Cardiac muscle cell (in vitro differentiated cells and primary cell): ENCODE measurements at regions not wholly inside any gene's neighbourhood (a gene's known extent, or its start where the extent isn't known, plus 50 kb on each side); places are given as distances from the start of the nearest gene placed in this dataset.

Experiments
- DNase-seq, 2 donors: peaks; one replicate each; pipeline versions ENCODE4 v3.0.0 to v3.0.0-alpha.2; 2010 to 2017; ENCODE audit warnings: low read depth in 1 of 2, low spot score in 1 of 2
- H3K27ac ChIP-seq: fragments of 200-600 bp; sonication (generic); 2 replicates; pipeline ENCODE4 v1.5.1; 2016
- H3K27me3 ChIP-seq: fragments of 200-600 bp; sonication (generic); 2 replicates; pipeline ENCODE4 v1.6.0; 2016; ENCODE audit warnings: control low read depth
- H3K36me3 ChIP-seq: fragments of 200-600 bp; sonication (generic); 2 replicates; pipeline ENCODE4 v1.5.1; 2016; ENCODE audit warnings: control low read depth
- H3K4me1 ChIP-seq: fragments of 200-600 bp; sonication (generic); 2 replicates; pipeline ENCODE4 v1.8.1; 2017; ENCODE audit warnings: low read depth, mild to moderate bottlenecking, mixed run types
- H3K4me3 ChIP-seq: fragments of 200-600 bp; sonication (generic); 2 replicates; pipeline ENCODE4 v1.5.1; 2016; ENCODE audit warnings: mild to moderate bottlenecking
- H3K9me3 ChIP-seq: fragments of 200-600 bp; sonication (generic); 2 replicates; pipeline ENCODE4 v1.5.1; 2017; ENCODE audit warnings: low read depth, mild to moderate bottlenecking, control low read depth
- CTCF ChIP-seq: IDR thresholded peaks from 2 replicates; pipeline ENCODE4 v1.5.1; 2012; ENCODE audit warnings: low read depth, mild to moderate bottlenecking, low read length

DNA sequence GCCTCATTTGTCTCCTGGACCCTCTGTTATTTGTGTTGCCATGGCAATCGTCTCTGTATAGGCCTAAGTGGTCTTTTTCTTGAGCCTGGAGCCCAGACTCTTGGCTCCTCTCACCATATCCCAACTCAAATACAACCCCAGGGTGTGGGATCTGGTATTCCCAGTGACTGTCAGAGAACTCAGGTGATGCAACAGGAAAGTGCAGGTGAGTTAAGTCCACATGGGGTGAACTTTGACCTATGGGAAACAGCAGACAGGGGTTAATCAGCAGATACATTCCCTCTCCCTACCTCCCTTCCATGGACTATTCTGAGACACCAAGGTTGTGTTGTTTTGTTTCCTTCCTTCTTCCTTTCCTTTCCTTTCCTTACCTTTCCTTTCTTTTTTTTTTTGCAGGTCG lies 130.9 kb upstream of the RPS6KA3 start:
- H3K9me3 ChIP-seq: no peaks in the 10 kb centered on the region

GRCh38 chrX:20394451-20394850 lies 127.7 kb upstream of the RPS6KA3 start:
- no peak for TF ChIP-seq CTCF
- Histone ChIP-seq H3K4me3 (no peak overlapping the region), H3K9me3 (no peaks in the 10 kb centered on the region), H3K27me3 (no peaks in the 10 kb centered on the region), H3K36me3 (no peaks in the 10 kb centered on the region), H3K27ac (no peak overlapping the region), H3K4me1 (no peaks in the 10 kb centered on the region)
- peak in 1 of 2 donors; percentile 10 for DNase-seq

More for the DNA sequence above, 130.9 kb upstream of the RPS6KA3 start:
- H3K27me3 ChIP-seq: no peaks in the 10 kb centered on the region
- no peak overlapping the region for H3K4me3 ChIP-seq
- H3K27ac ChIP-seq: no peak overlapping the region
- no peaks in the 10 kb centered on the region for H3K4me1 ChIP-seq
- no peaks in the 10 kb centered on the region for H3K36me3 ChIP-seq
- no peak for DNase-seq
- TF ChIP-seq CTCF: no peak

- no peaks in the 10 kb centered on the region for H3K9me3 ChIP-seq
- no peak for TF ChIP-seq CTCF
- no peaks in the 10 kb centered on the region for H3K36me3 ChIP-seq
- H3K4me1 ChIP-seq: no peaks in the 10 kb centered on the region
- no peak overlapping the region for H3K27ac ChIP-seq
- no peaks in the 10 kb centered on the region for H3K27me3 ChIP-seq
- DNase-seq: peak in 1 of 2 donors; percentile 38
- H3K4me3 ChIP-seq: no peak overlapping the region
Observed at GRCh38 chrX:20393944-20394343, 127.2 kb upstream of the RPS6KA3 start.

DNA sequence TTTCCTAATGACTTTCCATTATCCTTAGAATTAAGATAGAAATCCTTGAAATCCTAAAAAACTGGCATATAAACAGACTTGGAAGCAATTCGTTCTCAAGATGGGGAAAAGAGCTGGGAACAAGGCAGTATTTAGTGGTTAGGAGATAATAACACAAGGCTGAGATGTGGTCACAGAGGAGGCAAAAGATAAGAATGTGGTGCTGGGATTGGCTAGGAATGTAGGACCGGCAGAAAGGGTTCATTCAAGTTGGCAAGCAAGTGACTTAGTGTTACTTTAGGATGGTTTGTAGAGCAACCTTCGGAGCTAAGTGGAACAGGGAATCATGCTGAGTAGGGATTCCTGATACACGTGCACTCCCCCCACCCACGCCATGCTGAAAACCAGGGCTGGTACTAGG lies 121.9 kb upstream of the RPS6KA3 start:
- peak in 1 of 2 donors; percentile 81 for DNase-seq
- peaks cover 9% of the 10 kb centered on the region for H3K27me3 ChIP-seq
- no peak for TF ChIP-seq CTCF
- no peak overlapping the region for H3K4me3 ChIP-seq
- H3K27ac ChIP-seq: no peak overlapping the region
- no peaks in the 10 kb centered on the region for H3K36me3 ChIP-seq
- no peaks in the 10 kb centered on the region for H3K9me3 ChIP-seq
- peaks cover 4% of the 10 kb centered on the region for H3K4me1 ChIP-seq

DNA sequence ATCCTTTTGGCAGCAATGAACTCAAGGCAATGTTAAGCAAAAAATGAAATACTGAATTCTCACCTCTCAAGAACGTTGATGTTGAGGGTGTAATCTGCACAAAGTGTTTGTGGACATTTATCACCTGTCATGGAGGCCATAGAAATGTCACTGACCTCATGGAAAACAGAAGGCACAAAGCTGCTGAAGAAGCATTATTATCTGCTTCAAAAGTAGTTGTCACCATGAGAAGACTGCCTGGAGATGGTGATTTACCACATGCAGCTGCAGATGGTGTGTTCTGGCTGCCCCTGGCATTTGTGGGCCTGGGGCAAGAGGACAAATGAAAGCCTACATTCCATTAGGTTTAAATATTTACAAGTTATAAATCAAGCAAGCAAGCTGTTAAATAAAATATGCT lies 116.8 kb upstream of the RPS6KA3 start:
- Histone ChIP-seq H3K4me1 (peaks cover 10% of the 10 kb centered on the region), H3K27ac (peak overlapping the region; percentile 5), H3K36me3 (no peaks in the 10 kb centered on the region), H3K27me3 (peaks cover 9% of the 10 kb centered on the region), H3K9me3 (no peaks in the 10 kb centered on the region), H3K4me3 (no peak overlapping the region)
- TF ChIP-seq CTCF: no peak
- peak in 1 of 2 donors; percentile 40 for DNase-seq
